ENCODE measurements at regions not wholly inside any gene's neighbourhood (a gene's known extent, or its start where the extent isn't known, plus 50 kb on each side); places are given as distances from the start of the nearest gene placed in this dataset.

GRCh38 chr20:2242678-2243077, 53.1 kb upstream of the TGM3 start:
- Mint-ChIP-seq H3K4me3 (no peak overlapping the region), H3K27me3 (peaks cover 7 to 25% (median 17%) of the 10 kb centered on the region in 5 donors), H3K9me3 (no peaks in the 10 kb centered on the region), H3K36me3 (no peaks in the 10 kb centered on the region), H3K4me1 (peaks cover 0 to 3% (median 0%) of the 10 kb centered on the region in 4 donors), H3K27ac (no peak overlapping the region)
- ATAC-seq, result no peak
- DNase-seq, result no peak
- POLR2A ChIA-PET, result no interaction called here

- no peak overlapping the region for H3K27ac Mint-ChIP-seq
- H3K4me3 Mint-ChIP-seq, result no peak overlapping the region
- H3K9me3 Mint-ChIP-seq, result no peaks in the 10 kb centered on the region
- DNase-seq, result no peak
- H3K4me1 Mint-ChIP-seq, result peaks cover 0 to 3% (median 0%) of the 10 kb centered on the region in 4 donors
- ATAC-seq, result no peak
- H3K36me3 Mint-ChIP-seq, result no peaks in the 10 kb centered on the region
- POLR2A ChIA-PET, result no interaction called here
- H3K27me3 Mint-ChIP-seq, result peaks cover 10 to 35% (median 24%) of the 10 kb centered on the region in 5 donors
These were observed 51.3 kb upstream of the TGM3 start for GRCh38 chr20:2244523-2244922.

GRCh38 chr20:2244993-2245392, 50.8 kb upstream of the TGM3 start:
- POLR2A ChIA-PET, result no interaction called here
- DNase-seq (no peak), ATAC-seq (no peak)
- Mint-ChIP-seq H3K36me3 (no peaks in the 10 kb centered on the region), H3K4me1 (no peaks in the 10 kb centered on the region), H3K9me3 (no peaks in the 10 kb centered on the region), H3K27ac (no peak overlapping the region), H3K4me3 (no peak overlapping the region), H3K27me3 (peaks cover 10 to 36% (median 24%) of the 10 kb centered on the region in 5 donors)

- H3K4me1 Mint-ChIP-seq, result no peaks in the 10 kb centered on the region
- POLR2A ChIA-PET, result no interaction called here
- peaks cover 10 to 42% (median 29%) of the 10 kb centered on the region in 5 donors for H3K27me3 Mint-ChIP-seq
- H3K9me3 Mint-ChIP-seq, result no peaks in the 10 kb centered on the region
- no peak overlapping the region for H3K27ac Mint-ChIP-seq
- no peak for DNase-seq
- no peak for ATAC-seq
- H3K4me3 Mint-ChIP-seq, result no peak overlapping the region
- no peaks in the 10 kb centered on the region for H3K36me3 Mint-ChIP-seq
These were observed 50.2 kb upstream of the TGM3 start for GRCh38 chr20:2245637-2246036.
